ENCODE measurements at regions not wholly inside any gene's neighbourhood (a gene's known extent, or its start where the extent isn't known, plus 50 kb on each side); places are given as distances from the start of the nearest gene placed in this dataset.
"Not testable (repeated sequence)": the region's sequence is repeated elsewhere in the genome, so short reads cannot be mapped to it uniquely, and the experiment has no call there.

DNA sequence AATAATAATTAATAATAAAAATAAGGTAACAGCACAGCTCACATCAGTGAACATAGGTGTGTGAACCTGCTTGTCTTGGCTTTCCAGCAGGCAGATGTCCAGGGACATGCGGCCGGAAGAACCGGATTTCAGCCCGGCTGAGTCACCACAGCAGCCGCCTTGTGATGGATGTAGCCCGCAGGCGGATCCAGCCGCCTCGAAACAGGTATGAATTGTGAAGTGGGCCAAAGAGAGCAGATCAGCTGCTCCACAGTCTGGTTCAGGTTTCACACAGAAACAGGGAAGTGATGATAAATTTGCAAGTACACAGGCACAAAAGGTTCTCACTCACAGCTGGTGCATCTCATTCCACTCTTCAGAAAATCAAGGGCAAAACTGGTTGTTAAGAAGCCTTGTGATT is 55.1 kb downstream of the ID4 start:
- no peak for DNase-seq
- peaks cover 0 to 1% of the 10 kb centered on the region in 2 donors for H3K9me3 Mint-ChIP-seq
- no peaks in the 10 kb centered on the region for H3K27me3 Mint-ChIP-seq (ENCODE audit: low read depth)
- no peak overlapping the region for H3K4me3 Mint-ChIP-seq
- ATAC-seq (replicated peaks in 1 of 2) = no peak
- no peaks in the 10 kb centered on the region for H3K36me3 Mint-ChIP-seq (ENCODE audit: insufficient read depth in 2 of 2)
- no peaks in the 10 kb centered on the region for H3K4me1 Mint-ChIP-seq (ENCODE audit: low read depth)
- no peak overlapping the region for H3K27ac Mint-ChIP-seq

DNA sequence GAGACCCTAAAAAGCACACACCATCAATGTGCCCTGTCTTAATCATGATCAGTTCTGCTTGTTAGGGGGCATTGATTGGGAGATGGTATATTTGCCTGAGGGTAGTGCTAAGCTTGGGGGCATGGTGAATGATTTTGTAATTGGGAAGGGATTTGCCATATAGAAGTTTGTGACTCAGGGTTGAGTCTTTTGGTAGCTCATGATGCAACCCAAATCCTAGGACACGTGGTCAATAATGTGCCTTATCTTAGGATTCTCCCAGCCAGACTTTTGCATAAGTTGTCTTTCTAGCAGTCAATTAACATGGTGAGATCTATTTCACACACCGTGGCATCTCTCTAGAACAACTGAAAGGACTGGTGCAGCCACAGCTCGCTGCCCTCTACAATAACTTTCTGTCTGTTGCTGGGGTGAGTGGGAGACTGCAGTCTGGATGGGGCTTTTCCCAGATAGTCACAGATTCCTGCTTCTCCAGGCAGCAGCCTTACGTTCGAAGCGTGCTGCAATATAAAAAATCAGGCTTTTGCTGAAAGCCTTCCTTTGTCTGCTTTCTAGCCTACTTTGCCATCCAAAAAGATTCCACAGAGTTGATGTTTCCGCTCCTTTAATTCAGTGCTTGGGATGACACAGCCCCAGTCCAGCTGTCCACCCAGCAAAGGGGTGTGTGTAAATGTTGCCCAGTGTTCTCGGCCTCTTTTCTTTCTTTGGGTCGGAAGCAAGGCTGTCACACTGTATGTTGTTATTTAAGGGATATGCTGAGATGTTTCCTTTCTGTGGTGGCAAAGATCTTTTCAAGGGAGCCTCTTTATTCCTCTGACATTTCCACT is 58.9 kb downstream of the ID4 start:
- Mint-ChIP-seq H3K27me3 (ENCODE audit: low read depth) (no peaks in the 10 kb centered on the region), H3K36me3 (ENCODE audit: insufficient read depth in 2 of 2) (no peaks in the 10 kb centered on the region), H3K4me3 (no peak overlapping the region), H3K9me3 (peaks cover 1 to 5% of the 10 kb centered on the region in 2 donors), H3K4me1 (ENCODE audit: low read depth) (no peaks in the 10 kb centered on the region), H3K27ac (no peak overlapping the region)
- no peak for DNase-seq
- ATAC-seq (replicated peaks in 1 of 2) = no peak

DNA sequence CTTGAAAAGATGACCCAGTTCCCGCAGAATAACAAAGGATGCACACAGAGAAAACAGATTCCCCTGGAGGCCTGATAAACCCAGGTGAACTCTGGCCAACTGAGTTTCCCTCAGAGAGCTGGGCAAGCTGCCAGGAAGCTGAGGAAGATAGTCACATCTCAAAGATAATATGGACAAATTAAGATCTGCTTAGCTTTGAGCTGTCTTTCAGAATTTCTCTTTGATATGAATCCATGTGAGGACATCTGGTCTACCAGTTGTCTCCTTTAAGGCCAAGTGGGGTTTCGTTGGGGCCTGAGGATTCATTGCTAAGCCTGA is 59.5 kb downstream of the ID4 start:
- DNase-seq = no peak
- ATAC-seq (replicated peaks in 1 of 2) = no peak
- Mint-ChIP-seq H3K4me3 (no peak overlapping the region), H3K27ac (no peak overlapping the region), H3K9me3 (peaks cover 5 to 7% of the 10 kb centered on the region in 2 donors), H3K4me1 (ENCODE audit: low read depth) (no peaks in the 10 kb centered on the region), H3K27me3 (ENCODE audit: low read depth) (no peaks in the 10 kb centered on the region), H3K36me3 (ENCODE audit: insufficient read depth in 2 of 2) (no peaks in the 10 kb centered on the region)

DNA sequence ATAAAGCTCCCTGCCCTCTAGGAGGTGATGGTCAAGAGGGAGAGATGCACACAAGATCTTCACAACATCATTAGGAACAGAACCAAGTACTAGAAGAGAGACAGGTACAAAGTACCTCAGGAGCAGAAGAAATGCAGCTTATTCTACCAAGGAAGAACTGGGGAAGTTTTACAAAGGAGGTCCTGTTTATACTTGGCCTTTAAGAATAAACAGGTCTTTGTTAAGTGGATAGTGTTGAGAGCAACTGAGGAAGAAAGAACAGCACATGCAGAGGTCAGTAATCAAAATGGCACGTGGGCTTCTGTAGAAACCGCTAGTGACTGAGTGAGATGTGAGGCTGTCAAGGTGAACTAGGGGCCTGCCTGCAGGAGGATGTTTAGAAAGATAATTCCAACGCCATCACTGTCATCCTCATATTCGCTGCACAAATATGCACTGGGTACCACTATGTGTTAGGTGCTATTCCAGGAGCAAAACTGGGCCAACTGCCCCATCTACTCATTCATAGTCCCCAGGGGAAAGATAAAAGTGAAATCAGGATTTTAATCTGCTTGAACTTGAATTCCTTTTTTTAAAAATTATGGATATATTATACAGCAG is 61.1 kb downstream of the ID4 start:
- Mint-ChIP-seq H3K9me3 (peaks cover 5 to 8% of the 10 kb centered on the region in 2 donors), H3K27ac (no peak overlapping the region), H3K4me1 (ENCODE audit: low read depth) (no peaks in the 10 kb centered on the region), H3K27me3 (ENCODE audit: low read depth) (no peaks in the 10 kb centered on the region), H3K36me3 (ENCODE audit: insufficient read depth in 2 of 2) (no peaks in the 10 kb centered on the region), H3K4me3 (no peak overlapping the region)
- no peak for DNase-seq
- ATAC-seq (replicated peaks in 1 of 2) = no peak

DNA sequence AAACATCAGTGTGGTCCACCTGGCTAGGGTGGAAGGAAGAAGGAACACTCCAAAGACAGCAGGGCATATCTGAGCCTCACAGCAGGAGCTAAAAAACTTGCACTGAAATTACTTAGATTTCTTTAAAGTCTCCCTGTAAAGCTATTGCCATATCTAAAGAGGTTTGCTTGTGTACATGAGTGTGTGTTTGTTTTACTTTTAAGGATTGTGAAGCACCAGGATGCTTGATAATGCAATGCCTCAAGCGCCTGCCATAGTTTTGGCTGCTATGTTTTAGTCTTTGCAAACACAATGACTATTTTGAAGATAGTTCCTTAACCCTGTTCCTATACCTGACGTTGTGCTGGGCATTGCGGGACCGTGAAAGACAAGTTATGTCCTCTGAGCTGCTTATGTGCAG is 65.0 kb downstream of the ID4 start:
- H3K27me3 Mint-ChIP-seq (ENCODE audit: low read depth) = no peaks in the 10 kb centered on the region
- H3K4me1 Mint-ChIP-seq (ENCODE audit: low read depth) = no peaks in the 10 kb centered on the region
- H3K9me3 Mint-ChIP-seq = peaks cover 5 to 7% of the 10 kb centered on the region in 2 donors
- ATAC-seq (replicated peaks in 1 of 2) (no peak), DNase-seq (no peak)
- no peak overlapping the region for H3K27ac Mint-ChIP-seq
- no peak overlapping the region for H3K4me3 Mint-ChIP-seq
- H3K36me3 Mint-ChIP-seq (ENCODE audit: insufficient read depth in 2 of 2) = no peaks in the 10 kb centered on the region

DNA sequence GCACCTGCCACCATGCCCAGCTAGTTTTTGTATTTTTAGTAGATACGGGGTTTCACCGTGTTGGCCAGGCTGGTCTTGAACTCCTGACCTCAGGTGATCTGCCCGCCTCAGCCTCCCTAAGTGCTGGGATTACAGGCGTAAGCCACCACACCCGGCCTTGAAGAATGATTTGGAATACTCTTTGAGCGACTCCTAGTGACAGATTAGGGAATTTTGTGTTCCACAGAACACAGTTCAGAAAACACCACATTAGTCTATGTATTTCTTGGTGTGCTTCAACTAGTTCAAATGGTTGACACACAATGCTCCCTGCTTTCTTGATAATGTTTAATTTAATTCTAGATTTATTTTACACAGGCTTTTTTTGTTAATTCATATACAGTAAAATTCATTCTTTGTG is 67.2 kb downstream of the ID4 start:
- H3K27ac Mint-ChIP-seq; H3K9me3 Mint-ChIP-seq; ATAC-seq (replicated peaks in 1 of 2); DNase-seq; H3K4me1 Mint-ChIP-seq (ENCODE audit: low read depth); H3K27me3 Mint-ChIP-seq (ENCODE audit: low read depth); H3K4me3 Mint-ChIP-seq; H3K36me3 Mint-ChIP-seq (ENCODE audit: insufficient read depth in 2 of 2): not testable (repeated sequence)

DNA sequence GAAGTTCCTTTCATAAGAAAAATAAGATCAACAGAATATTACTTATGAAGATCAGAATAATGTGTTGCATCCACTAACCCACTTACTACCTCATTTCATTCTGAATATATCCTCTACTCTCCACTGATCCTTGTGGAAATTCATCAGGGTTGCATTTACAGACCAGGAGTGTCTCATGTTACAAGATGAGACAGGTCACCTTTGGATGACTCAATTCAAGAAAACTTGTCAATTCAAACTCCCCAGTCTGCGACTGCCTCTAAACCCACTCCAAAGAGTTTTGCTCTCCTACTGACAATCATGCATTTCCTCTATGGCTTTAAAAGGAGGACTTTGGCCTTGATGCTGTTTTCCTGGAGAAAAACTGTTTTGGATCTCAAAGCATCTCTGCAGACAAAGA is 68.4 kb downstream of the ID4 start:
- Mint-ChIP-seq H3K9me3 (peaks cover 3% of the 10 kb centered on the region in 2 donors), H3K4me3 (no peak overlapping the region), H3K36me3 (ENCODE audit: insufficient read depth in 2 of 2) (no peaks in the 10 kb centered on the region), H3K4me1 (ENCODE audit: low read depth) (no peaks in the 10 kb centered on the region), H3K27me3 (ENCODE audit: low read depth) (no peaks in the 10 kb centered on the region), H3K27ac (no peak overlapping the region)
- no peak for ATAC-seq (replicated peaks in 1 of 2)
- no peak for DNase-seq

DNA sequence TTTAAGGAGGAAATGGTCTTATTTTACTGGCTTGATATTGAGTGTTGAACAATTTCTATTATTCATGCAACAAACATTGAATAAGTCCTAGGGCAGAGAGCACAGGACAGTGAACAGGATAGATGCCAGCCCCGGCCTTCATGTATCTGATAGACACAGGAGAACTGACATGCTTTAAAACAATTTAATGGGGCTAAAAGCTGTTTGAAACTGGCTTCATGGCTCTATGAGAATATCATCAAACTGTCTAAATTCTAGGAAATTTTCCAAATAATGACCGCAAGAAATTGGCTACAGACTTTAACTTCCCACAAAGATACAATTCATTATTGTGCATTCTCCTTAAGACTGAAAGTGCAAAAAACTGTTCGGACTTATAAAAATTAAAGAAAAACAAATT is 69.0 kb downstream of the ID4 start:
- H3K36me3 Mint-ChIP-seq (ENCODE audit: insufficient read depth in 2 of 2) = no peaks in the 10 kb centered on the region
- H3K4me1 Mint-ChIP-seq (ENCODE audit: low read depth) = no peaks in the 10 kb centered on the region
- H3K9me3 Mint-ChIP-seq = peaks cover 2 to 3% of the 10 kb centered on the region in 2 donors
- no peak overlapping the region for H3K27ac Mint-ChIP-seq
- H3K27me3 Mint-ChIP-seq (ENCODE audit: low read depth) = no peaks in the 10 kb centered on the region
- ATAC-seq (replicated peaks in 1 of 2) (no peak), DNase-seq (no peak)
- no peak overlapping the region for H3K4me3 Mint-ChIP-seq

DNA sequence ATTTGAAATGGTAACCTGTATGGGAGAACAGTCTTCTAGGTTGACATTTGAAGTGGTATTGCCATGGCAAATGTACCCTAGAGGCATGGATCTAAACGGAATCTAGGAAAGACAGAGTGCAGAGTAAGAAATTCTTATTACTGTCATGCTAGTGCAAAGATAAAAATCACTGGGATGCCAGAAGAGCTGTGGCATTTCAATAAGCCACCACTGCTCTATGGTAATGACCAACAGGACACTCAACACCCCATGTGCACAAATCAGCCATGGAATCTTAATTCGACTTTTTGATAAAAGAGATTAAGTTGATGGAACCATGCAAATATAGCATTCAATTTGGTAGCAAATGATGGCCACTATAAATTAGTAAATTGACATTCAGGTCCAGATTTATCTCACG is 74.1 kb downstream of the ID4 start:
- Mint-ChIP-seq H3K27me3 (ENCODE audit: low read depth) (no peaks in the 10 kb centered on the region), H3K4me3 (no peak overlapping the region), H3K27ac (no peak overlapping the region), H3K4me1 (ENCODE audit: low read depth) (no peaks in the 10 kb centered on the region), H3K36me3 (ENCODE audit: insufficient read depth in 2 of 2) (peaks cover 0 to 1% of the 10 kb centered on the region in 2 donors), H3K9me3 (peaks cover 3 to 7% of the 10 kb centered on the region in 2 donors)
- ATAC-seq (replicated peaks in 1 of 2) = no peak
- DNase-seq = no peak

DNA sequence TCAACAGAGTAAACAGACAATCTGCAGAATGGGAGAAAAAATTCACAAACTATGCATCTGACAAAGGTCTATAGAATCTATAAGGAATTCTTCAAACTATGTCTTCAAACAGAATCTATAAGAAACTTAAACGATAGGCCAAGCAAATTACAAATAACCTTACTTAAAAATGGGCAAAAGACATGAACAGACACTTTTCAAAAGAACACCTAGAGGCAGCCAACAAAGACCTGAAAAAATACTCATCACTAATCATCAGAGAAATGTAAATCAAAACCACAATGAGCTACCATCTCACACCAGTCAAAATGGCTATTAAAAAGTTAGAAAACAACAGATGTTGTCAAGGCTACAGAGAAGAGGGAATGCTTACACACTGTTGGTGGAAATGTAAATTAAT is 81.3 kb downstream of the ID4 start:
- no peak overlapping the region for H3K4me3 Mint-ChIP-seq
- no peak for DNase-seq
- no peak for ATAC-seq (replicated peaks in 1 of 2)
- H3K27ac Mint-ChIP-seq = no peak overlapping the region
- no peaks in the 10 kb centered on the region for H3K4me1 Mint-ChIP-seq (ENCODE audit: low read depth)
- peaks cover 2 to 7% of the 10 kb centered on the region in 2 donors for H3K9me3 Mint-ChIP-seq
- H3K36me3 Mint-ChIP-seq (ENCODE audit: insufficient read depth in 2 of 2) = peaks cover 1 to 3% of the 10 kb centered on the region in 2 donors
- H3K27me3 Mint-ChIP-seq (ENCODE audit: low read depth) = no peaks in the 10 kb centered on the region

DNA sequence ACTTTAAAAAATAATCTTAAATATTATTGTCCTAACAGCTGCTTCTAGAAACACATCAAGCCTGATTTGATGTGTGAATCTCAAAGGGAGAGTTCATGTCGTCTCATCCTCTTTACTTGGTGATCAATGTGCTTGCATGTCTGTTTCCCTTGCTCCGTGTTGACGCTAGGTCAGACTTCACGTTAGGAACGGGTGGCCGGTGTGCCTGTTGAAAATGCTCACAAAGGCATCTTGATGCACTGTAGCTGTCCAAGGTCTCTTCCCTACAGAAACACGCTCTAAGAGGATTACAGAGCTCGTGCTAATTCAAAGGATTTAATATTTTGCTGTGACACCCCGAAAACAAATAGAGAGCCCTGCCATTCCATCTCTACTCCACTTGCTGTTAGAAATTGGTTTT is 84.6 kb downstream of the ID4 start:
- no peak overlapping the region for H3K4me3 Mint-ChIP-seq
- no peak overlapping the region for H3K27ac Mint-ChIP-seq
- peaks cover 0 to 3% of the 10 kb centered on the region in 2 donors for H3K36me3 Mint-ChIP-seq (ENCODE audit: insufficient read depth in 2 of 2)
- DNase-seq = no peak
- H3K27me3 Mint-ChIP-seq (ENCODE audit: low read depth) = no peaks in the 10 kb centered on the region
- no peak for ATAC-seq (replicated peaks in 1 of 2)
- no peaks in the 10 kb centered on the region for H3K4me1 Mint-ChIP-seq (ENCODE audit: low read depth)
- peaks cover 0 to 2% of the 10 kb centered on the region in 2 donors for H3K9me3 Mint-ChIP-seq

DNA sequence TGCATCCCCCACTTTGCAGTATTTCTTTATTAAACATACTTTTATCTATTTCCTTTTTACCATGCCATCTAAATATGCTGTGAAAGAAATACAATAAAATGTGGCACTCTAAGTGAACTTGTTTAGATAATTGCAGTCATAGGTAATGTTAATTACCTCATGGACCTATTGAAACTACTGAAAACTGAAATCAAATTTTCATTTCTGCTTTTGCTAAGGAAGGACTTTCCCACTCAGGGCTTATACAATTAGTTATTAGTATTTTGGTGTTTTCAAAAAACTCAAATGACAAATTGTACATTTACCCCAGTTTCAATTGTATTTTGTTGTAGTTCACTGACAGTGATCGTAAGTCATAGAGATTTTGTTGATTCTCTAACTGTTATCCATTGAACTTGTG is 88.4 kb downstream of the ID4 start:
- Mint-ChIP-seq H3K27ac (no peak overlapping the region), H3K4me1 (ENCODE audit: low read depth) (no peaks in the 10 kb centered on the region), H3K36me3 (ENCODE audit: insufficient read depth in 2 of 2) (no peaks in the 10 kb centered on the region), H3K9me3 (peaks cover 0 to 2% of the 10 kb centered on the region in 2 donors), H3K4me3 (no peak overlapping the region), H3K27me3 (ENCODE audit: low read depth) (no peaks in the 10 kb centered on the region)
- DNase-seq (no peak), ATAC-seq (replicated peaks in 1 of 2) (no peak)

DNA sequence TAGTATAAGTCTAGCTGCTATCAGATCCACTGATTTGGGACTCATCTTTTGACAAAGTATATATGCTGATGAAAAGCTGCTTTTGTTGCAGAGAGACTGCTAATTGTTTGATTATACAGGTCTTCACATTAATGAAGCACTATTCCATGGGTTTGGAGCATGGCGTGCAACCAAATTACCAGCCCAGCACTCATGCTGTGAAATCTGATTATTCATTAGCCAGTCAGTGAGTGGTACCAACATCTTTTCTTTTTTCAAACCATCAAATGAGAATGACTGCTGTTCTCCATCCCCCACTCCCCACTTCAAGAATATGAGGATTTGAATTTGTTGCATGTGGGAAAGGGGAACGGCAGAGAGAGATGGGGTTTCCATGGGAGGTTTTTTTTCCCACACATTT is 91.3 kb downstream of the ID4 start:
- H3K27ac Mint-ChIP-seq = no peak overlapping the region
- H3K27me3 Mint-ChIP-seq (ENCODE audit: low read depth) = no peaks in the 10 kb centered on the region
- no peak overlapping the region for H3K4me3 Mint-ChIP-seq
- H3K4me1 Mint-ChIP-seq (ENCODE audit: low read depth) = no peaks in the 10 kb centered on the region
- no peaks in the 10 kb centered on the region for H3K36me3 Mint-ChIP-seq (ENCODE audit: insufficient read depth in 2 of 2)
- DNase-seq = no peak
- no peak for ATAC-seq (replicated peaks in 1 of 2)
- no peaks in the 10 kb centered on the region for H3K9me3 Mint-ChIP-seq

DNA sequence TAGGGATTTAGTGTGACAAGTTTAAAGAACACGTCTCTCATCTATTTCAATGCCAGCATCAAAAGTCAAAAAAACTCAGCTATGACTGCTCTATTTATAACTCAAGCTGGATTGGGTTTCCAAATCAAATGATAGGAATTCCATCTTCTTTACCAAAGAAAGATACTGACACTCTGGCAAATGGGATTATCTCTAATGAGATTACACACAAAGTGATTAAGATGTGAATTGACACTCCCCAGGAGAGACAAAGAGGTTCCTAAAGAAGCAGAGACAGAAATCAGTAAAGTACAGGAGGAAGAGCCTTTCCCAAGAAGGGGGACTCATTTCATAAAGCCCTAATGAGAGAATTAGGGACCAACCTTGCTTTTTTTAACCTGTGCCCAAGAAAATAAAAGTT is 92.1 kb downstream of the ID4 start:
- H3K27ac Mint-ChIP-seq = no peak overlapping the region
- H3K36me3 Mint-ChIP-seq (ENCODE audit: insufficient read depth in 2 of 2) = no peaks in the 10 kb centered on the region

More for the DNA sequence above, 92.1 kb downstream of the ID4 start:
- ATAC-seq (replicated peaks in 1 of 2) (no peak), DNase-seq (no peak)
- Mint-ChIP-seq H3K4me1 (ENCODE audit: low read depth) (no peaks in the 10 kb centered on the region), H3K27me3 (ENCODE audit: low read depth) (no peaks in the 10 kb centered on the region), H3K4me3 (no peak overlapping the region), H3K9me3 (no peaks in the 10 kb centered on the region)

Measured in activated T-cell treated with anti-CD3 and anti-CD28 coated beads, Interleukin-2, amount 50 U/mL, for 72 hours (primary cell).